GOT3 (cell line): ENCODE measurements at regions not wholly inside any gene's neighbourhood (a gene's known extent, or its start where the extent isn't known, plus 50 kb on each side); places are given as distances from the start of the nearest gene placed in this dataset.
"Not testable (repeated sequence)": the region's sequence is repeated elsewhere in the genome, so short reads cannot be mapped to it uniquely, and the experiment has no call there.

ENCODE experiments used
- DNase-seq: peaks from one replicate; lab custom pipeline; 2025; ENCODE audit warnings: mixed read lengths; lab: John Stamatoyannopoulos, UW

DNA sequence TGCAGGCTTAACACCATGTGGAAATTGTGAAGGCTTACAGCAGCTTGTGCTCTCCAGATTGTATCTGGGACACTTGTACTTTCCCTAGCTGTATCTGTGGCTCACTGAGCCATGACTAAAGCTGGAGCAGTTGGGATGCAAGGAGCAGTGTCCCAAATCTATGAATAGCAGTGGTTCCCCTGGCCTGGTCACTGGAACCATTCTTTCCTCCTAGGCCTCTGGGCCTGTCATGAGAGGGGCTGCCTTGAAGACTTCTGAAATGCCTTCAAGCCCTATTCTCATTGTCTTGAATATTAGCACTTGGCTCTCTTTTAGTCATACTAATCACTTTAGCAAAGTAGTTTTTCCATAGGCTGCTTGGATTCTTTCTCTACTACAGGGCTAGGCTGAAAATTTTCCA lies 186.8 kb upstream of the LRATD1 start:
- no peak for DNase-seq

DNA sequence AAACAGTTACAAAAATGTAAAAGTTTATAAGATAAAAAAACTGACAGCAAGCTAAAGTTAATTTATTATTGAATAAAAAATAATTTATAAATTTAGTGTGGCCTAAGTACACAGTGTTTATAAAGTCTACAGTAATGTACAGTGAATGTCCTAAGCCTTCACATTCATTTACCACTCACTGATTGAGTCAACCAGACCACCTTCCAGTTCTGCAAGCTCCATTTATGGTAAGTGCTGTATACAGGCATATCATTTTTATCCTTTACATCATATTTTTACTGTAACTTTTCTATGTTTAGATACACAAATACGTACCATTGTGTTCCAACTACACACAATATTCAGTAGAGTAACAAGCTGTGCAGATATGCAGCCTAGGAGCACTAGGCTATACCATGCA lies 184.2 kb upstream of the LRATD1 start:
- no peak for DNase-seq

DNA sequence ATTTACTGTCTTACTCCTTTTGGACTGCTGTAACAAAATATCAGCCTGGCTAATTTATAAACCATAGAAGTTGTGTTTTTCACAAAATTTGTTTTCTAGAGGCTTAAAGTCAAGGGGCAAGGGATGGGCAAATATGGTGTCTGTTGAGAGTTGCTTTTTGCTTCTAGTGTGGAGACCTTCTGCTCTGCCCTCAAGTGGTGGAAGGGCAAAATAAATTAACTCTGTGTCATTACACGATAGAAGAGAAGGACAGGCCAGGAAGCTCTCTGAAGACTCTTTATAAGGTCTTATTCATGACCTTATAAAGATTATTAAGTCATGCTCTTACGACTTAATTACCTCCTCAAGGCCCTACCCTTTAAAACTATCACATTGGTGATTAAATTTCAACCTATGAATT lies 181.2 kb upstream of the LRATD1 start:
- DNase-seq = no peak

DNA sequence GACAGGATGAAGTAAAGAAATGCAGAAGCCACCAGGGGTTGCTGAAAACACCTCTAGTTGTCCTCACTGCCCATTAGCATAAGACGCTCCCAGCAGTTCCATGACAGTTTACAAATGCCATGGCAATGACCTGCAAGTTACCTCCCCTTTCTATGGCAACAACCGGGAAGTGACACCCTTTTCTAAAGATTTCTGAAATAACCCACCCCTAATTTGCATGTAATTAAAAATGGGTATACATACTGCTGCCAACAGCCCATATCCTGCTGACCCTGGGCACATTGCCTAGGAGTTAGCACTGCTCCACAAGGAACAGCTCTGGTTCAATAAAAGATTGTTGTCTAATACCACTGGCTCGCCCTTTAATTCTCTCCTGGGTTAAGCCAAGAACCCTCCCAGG lies 178.3 kb upstream of the LRATD1 start:
- DNase-seq = no peak

DNA sequence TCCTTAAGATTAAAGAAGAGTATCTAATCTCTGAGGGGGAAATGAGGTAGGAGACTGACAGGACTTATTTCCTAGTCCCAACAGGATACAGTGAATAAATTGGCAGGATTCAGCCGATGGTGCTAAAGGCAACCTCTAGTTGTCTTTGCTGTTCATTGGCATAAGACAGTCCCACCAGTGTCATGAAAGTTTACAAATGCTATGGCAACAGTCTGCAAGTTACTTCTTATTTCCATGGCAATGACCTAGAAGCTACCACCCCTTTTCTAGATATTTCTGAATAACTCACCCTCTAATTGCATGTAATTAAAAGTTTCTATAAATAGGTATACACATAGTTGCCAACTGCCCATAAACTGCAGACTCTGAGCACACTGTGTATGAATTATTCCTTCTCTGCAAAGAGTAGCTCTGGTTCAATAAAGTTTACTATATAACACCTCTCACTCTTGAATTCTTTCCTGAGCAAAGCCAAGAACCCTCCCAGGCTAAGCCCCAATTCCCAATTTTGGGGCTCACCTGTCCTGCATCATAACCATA lies 172.7 kb upstream of the LRATD1 start:
- no peak for DNase-seq

DNA sequence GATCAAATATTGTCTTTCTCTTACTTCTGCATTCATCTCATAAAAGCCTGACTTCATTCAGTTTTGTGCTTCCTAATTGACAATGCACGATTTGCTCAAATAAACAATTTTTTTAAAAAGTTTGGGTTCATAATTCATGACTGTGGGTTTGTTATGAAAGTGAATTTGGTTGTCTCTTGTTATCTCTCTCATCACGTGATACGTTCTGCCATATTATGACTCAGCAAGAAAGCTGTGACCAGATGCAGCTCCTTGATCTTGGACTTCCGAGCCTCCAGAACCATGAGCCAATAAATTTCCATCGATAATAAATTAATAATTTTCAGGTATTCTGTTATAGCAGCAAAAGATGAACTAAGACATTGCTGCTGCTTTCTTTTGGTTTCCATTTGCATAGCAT lies 156.5 kb upstream of the LRATD1 start:
- DNase-seq = no peak

DNA sequence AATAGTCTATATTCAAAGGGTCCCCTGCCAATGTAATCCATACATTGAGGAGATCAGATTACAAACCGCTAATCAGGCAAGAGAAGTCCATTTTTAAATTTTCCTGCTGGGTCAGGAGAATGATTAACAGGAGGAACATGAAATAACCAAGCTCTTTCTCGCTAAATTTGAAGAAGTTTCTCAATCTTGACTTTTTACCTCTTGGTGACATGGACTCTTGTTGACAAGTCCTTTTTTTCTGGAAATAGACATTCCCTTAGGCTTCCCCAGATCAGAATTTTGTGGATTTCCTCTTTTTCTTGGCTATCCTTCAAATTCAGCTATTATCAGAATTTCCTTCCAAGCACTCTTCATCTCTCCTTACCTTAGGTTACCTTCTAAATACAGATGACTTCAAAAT lies 153.0 kb upstream of the LRATD1 start:
- no peak for DNase-seq

DNA sequence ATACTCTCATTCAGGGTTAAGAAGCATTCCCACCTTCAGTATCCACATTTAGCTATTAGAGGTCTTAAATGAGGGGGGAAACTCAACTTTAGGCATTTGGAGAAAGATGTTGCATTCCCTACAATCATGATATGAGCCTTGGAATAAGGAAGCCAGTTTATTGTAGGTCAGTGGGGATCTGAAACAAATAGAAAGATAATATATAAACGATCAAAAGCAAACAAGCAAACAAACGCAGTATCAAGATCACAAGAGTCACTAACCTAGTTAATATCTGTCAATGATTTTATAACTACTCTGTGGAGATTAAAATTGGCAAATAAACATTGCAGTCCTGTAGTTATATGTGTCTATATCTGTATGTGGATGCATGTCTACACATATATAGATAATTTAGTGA lies 152.4 kb upstream of the LRATD1 start:
- no peak for DNase-seq

DNA sequence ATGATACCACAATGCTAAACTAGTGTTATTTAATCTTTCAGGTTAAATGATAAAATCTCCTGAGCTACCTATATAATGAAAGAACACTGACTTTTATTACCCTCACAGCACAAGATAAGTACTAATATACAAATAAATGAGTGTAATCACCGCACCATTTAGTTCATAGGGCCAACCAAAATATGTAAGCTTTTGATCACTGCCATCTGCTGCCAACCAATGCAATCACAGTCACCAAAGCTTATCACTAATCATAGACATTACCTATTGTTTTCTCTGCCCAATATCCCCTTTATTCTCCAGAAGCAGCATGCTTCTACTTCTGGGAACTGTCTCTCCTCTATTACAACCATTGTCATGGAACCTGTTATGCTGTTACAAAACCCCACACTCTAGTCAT lies 151.6 kb upstream of the LRATD1 start:
- DNase-seq = no peak

DNA sequence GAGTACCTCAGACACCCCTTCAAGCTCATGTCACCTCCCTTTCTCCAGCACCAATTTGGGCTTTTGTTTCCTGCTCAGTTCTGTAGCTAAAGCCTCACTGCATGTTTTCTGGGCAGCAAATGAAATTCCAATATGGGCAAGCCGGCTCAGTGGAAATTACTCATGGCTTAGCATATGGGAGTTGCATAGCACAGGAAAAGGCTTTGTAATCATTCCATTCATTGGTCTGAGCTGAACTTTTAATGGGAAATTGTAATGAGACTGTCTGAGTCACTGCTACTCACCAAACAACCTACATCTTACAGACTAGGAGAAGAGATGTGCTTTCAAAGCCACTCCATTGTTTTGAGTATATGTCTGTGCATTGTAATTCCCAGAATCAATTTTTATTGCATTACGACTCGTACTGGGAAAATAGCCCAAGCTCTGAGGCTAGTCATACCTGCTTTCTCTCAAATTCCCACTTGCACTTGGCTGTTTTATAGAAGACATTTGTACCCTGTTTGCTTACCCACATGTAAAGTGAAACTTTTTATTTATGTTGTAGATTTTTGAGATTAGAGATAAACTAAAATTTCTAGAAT lies 139.5 kb upstream of the LRATD1 start:
- no peak for DNase-seq

DNA sequence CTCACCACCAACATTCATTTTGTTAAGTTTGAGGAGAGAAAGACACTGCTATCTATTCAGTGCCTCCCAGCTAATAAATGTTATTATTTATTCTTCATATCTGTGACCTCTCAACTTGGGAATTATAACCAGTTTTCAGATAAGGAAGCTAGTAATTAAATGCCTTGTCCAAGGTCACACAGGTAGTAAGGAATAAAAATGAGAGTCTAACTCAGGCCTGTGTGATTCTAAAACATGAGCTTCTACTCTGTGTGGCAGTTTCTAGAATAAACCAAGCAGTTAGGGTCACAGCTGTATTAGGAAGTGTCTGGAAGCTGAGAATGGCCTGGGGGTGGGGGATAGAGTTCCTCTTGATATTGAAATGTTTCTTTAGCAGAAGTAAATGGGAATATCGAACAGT lies 137.8 kb upstream of the LRATD1 start:
- no peak for DNase-seq

DNA sequence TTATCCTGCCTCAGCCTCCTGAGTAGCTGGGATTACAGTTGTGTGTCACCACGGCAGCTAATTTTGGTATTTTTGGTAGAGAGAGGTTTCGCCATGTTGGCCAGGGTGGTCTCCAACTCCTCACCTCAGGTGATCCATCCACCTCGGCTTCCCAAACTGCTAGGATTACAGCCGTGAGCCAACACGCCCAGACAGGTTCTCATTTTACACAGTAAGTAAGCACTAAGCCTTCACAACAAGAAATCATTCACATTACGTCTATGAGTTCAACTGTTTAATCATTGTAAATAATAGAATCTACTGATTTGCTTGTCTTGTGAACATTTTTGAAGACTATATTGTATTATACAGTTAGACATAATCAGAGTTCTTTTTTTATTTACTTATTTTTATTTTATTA lies 131.5 kb upstream of the LRATD1 start:
- DNase-seq = no peak

DNA sequence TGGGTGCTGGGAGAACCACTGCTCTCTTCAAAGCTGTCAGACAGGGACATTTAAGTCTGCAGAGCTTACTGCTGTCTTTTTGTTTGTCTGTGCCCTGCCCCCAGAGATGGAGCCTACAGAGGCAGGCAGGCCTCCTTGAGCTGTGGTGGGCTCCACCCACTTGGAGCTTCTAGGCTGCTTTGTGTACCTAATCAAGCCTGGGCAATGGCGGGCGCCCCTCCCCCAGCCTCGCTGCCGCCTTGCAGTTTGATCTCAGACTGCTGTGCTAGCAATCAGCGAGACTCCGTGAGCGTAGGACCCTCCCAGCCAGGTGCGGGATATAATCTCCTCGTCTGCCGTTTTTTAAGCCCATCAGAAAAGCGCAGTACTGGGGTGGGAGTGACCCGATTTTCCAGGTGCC lies 125.6 kb upstream of the LRATD1 start:
- not testable (repeated sequence) for DNase-seq

DNA sequence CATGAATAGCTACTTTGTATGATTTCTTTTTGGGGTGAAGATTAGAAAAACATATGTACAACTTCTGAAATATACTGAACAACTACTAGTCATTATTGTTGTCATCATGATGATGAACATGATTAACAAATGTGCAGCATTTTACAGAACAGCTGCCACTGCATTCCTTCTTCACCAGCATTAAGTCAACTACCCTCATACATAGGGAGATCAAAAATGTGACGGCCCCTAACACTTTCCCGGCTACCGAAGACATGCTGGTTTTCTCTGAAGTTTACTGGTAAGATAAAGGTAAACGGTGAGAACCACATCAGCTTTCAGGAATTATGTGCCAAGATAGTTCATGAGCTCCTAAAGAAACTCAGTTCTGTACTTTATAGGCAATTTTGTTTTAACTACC lies 121.0 kb upstream of the LRATD1 start:
- no peak for DNase-seq

DNA sequence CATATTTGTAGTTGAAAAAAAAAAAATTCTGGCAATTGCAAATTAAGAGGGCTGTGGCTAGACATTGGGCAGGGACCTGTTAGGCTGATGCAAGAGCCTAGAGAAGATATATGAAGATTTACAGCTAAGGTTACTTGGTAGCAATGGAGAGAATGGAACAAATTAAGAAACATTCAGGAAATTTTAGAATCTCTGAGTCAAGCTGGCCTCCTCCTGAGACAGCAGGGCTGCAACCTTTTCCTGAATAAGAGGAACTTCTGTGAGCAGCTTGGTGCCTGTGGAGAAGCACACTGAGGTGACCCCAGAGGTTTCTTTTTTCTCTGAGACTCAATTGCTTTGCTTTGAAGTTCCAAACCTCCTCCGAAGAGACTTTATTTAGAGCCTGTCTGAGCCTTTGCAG lies 118.6 kb upstream of the LRATD1 start:
- no peak for DNase-seq

DNA sequence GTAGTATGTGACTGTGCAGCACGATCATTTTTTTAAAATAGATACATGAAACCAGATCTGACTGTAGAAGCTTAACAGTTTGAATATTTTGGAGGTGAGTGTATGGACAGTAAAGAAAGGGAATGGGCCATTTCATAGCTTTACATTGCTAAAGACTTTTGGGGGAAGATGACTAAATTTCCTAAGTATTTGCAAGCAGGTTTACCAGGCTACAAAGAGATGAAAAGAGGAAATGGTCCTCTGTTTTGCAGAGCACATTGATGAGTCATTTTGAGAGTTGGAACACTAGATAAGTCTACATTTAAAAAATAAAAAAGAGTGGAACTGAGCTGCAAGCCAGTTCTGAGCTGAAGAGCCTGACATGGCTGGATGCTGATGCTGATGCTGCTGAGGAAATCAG lies 115.7 kb upstream of the LRATD1 start:
- DNase-seq = no peak

DNA sequence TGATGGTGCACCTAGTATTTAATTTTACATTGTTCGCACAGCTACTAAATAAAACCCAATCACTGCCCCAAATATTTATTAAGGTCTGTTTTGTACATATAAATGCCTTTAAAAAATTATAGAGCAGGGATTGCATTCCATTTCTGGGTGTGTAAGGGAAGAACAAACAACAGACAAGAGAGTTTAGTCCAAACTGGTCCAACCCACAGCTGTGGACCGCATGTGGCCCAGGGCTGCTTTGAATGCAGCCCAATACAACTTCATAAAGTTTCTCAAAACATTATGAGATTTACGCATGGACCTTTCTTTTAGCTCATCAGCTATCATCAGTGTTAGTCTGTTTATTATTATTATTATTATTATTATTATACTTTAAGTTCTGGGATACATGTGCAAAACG lies 114.8 kb upstream of the LRATD1 start:
- no peak for DNase-seq

DNA sequence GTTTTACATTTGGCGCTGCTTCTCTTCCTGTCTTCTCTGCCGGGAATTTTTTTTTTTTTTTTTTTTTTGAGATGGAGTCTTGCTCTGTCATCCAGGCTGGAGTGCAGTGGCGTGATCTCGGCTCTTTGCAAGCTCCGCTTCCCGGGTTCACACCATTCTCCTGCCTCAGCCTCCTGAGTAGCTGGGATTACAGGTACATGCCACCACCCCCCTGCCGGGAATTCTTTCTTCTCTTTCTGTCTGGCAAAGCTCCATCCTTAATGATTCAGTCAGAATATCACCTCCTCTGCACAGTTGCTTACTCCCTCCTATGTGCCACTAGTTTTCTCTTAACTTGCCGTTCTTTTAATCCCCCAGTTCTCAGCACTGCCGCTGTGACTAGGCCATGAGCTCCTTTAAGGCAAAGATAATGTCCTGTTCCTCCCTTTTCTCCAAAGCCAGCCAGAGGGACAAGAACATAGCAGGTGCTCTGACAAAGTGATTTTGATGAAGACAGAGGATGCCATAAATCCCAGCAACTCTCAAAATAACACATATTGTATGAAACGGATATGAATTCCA lies 112.1 kb upstream of the LRATD1 start:
- DNase-seq = no peak

DNA sequence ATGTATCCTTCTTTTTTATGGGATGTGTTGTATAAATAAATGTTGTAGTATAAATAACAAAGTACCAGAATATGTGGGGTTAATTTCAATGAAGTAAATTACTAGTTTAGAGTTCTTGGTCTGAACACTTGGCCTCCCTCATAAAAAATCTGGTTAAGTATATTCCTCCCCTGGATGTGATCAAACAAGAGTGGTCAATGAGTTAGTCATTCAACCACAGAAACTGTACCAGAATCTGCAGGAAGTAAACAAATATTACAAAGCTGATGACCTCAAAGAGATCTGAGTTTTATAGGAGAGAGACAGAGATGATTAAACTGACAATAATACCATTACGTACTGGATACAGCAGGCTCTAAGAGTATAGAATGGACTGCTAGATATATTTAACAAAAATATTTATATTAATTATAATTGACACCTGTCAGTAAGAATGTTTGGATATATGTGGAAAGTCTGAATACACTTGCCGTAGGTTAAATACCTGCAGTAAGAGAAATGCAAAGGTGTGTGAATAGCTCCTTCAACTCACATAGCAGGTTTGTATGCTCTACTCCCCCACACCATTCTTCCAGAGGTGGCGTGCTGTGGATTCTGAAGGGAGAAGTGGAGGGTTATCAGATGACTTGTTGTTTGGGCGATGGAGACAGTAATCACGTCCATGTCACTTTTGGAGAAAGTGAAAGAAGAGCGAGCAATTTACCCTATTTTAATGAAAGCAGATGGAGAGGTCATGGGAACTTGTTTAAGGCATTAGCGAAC lies 108.3 kb upstream of the LRATD1 start:
- no peak for DNase-seq

DNA sequence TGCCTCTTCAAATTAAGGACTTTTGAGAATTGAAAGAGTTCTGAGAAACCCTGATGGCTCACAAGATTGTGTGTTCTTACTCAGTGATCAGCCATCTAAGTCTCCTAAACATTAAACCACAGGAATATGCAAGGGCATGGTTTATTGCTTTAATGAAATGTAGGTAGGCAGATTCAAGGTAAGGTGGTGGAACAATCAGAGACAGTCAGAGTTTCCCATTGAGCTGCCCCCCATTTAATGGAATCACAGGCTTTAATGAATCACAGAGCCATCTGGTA lies 107.8 kb upstream of the LRATD1 start:
- DNase-seq = no peak

DNA sequence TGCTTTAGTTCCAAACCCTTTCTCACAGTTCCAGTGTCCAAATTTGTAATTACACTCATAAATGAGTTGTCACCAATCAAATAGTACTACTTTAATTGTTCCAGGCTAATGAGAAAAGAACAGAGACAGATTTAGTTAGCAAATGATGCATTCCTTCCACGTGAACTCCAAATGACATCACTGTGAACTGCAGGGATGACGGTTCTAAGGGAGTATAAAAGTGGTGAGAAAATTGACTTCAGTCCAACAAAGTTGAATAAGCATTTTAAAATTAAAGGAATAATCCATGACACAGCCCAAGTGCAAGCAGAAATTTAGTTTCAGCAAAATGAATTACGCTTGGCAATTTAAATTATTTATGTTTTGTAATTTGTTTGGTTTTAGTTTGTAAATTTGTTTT lies 102.0 kb upstream of the LRATD1 start:
- DNase-seq = no peak

DNA sequence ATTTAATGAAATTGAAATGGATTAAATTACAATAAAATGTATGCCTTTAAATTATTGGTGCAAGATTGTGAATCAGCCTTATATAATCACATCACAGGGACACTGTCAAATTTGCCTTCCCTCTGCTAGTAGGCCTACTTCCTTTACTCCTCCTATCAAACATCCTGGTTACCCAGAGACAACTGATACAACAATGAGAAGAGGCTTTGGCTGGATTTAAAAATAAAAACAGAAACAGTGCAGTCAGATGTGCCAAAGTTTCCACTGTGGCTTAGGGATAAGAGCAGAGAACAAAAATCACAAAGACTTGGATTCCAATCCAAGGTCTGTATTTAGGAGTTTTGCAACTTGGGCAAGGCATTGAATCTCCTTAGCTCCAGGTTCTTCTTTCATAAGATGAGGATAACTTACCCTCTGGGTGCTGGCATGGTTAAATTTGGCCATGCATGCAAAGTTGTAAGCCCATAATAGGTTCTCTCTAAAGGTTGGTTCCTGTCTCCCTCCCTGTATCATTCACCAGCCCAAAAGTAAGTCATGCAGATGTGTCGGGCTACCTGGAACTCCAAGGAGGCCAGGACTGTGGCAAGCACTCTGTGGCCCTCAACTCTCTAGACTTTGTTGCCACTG lies 99.3 kb upstream of the LRATD1 start:
- no peak for DNase-seq

DNA sequence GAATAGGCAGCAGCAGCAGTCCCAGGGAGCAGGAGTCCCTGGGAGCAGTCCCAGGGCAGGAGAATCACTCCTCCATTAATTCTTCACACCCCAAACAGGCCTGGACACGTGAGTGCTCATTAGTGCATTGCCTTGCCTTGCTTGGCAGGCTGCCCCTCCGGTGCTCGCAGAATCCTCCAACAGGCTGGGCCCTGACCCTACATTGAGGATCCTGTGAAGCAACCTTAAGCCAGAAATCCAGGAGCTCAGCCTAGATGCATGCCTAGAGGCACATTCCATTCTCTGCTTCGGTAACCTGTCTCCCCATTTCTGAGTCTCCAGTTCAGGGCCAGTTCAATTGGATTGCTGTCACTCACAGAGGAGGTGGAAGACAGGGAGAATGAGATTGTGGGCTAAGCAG lies 97.4 kb upstream of the LRATD1 start:
- DNase-seq = no peak
